K562 (cell line): ENCODE measurements at regions not wholly inside any gene's neighbourhood (a gene's known extent, or its start where the extent isn't known, plus 50 kb on each side); places are given as distances from the start of the nearest gene placed in this dataset.

Source experiments
- CHCHD3 ChIP-seq: fragments of 250-450 bp; sonication (Bioruptor Pico); IDR thresholded peaks from 2 replicates; pipeline ENCODE4 v2.1.2; 2022; ENCODE audit warnings: mild to moderate bottlenecking
- CREB1 ChIP-seq, 2 experiments: sonication (generic) in 1 of 2; formaldehyde crosslinking in 1 of 2; IDR thresholded peaks; 2 replicates each; pipeline versions ENCODE4 v1.6.1 to v1.8.0; 2012 to 2022; ENCODE audit warnings: inconsistent platforms in 1 of 2, mild to moderate bottlenecking in 1 of 2, missing genetic modification reagents in 1 of 2, moderate library complexity in 1 of 2
- CTCF ChIP-seq, 3 experiments: IDR thresholded peaks in 2 of 3; conservative IDR thresholded peaks in 1 of 3; 2 replicates each; pipeline ENCODE4 v1.5.1; 2011 to 2012; ENCODE audit warnings: low read length in 3 of 3, mild to moderate bottlenecking in 3 of 3, control low read depth in 2 of 3, improper control_type of control experiment in 1 of 3, inconsistent platforms in 1 of 3, low read depth in 1 of 3, mixed read lengths in 1 of 3, moderate library complexity in 1 of 3; ENCODE audit not compliant: insufficient read depth in 2 of 3
- FOS ChIP-seq: IDR thresholded peaks from 3 replicates; pipeline ENCODE4 v1.6.1; 2011; ENCODE audit not compliant: insufficient read length; ENCODE audit errors: extremely low read depth
- IRF2 ChIP-seq: sonication (generic); formaldehyde crosslinking; IDR thresholded peaks from 2 replicates; pipeline ENCODE4 v1.8.1; 2022; ENCODE audit warnings: mild to moderate bottlenecking, missing genetic modification reagents
- MTA2 ChIP-seq: fragments of 450-650 bp; IDR thresholded peaks from 2 replicates; pipeline ENCODE4 v1.6.1; 2016; ENCODE audit warnings: low read depth
- NFYB ChIP-seq: IDR thresholded peaks from 2 replicates; pipeline ENCODE4 v1.6.1; 2011; ENCODE audit warnings: mild to moderate bottlenecking, moderate library complexity; ENCODE audit not compliant: insufficient read length; ENCODE audit errors: extremely low read depth
- POLR2A ChIP-seq: fragments of 450-650 bp; conservative IDR thresholded peaks from 2 replicates; pipeline ENCODE4 v1.6.1; 2016
- PPARD ChIP-seq: fragments of 250-450 bp; sonication (Bioruptor Pico); IDR thresholded peaks from 2 replicates; pipeline ENCODE4 v1.8.0; 2022; ENCODE audit warnings: inconsistent platforms, mild to moderate bottlenecking, moderate library complexity
- ZNF347 ChIP-seq: fragments of 450-650 bp; formaldehyde crosslinking; IDR thresholded peaks from 2 replicates; pipeline ENCODE4 v1.4.0; 2020; ENCODE audit warnings: low read depth, mild to moderate bottlenecking, moderate library complexity
- TF ChIP-seq, protein P1 (sequence below), 2 experiments: fragments of 200-800 bp in 1 of 2; sonication (Bioruptor generic) in 1 of 2; sonication (generic) in 1 of 2; formaldehyde crosslinking in 1 of 2; IDR thresholded peaks in 1 of 2; conservative IDR thresholded peaks in 1 of 2; 2 replicates each; pipeline versions ENCODE4 v1.5.0 to v1.6.1; 2016 to 2020; ENCODE audit warnings: missing compliant biosample characterization in 1 of 2, missing genetic modification characterization in 1 of 2, missing genetic modification reagents in 1 of 2
- TF ChIP-seq, protein P2 (sequence below): sonication (generic); formaldehyde crosslinking; IDR thresholded peaks from 2 replicates; pipeline ENCODE4 v1.8.1; 2022; ENCODE audit warnings: missing genetic modification reagents

GRCh38 chr7:17054206-17054605 is 172.4 kb upstream of the AGR3 start:
- no peak for TF ChIP-seq POLR2A
- TF ChIP-seq NFYB, result no peak
- TF ChIP-seq CHCHD3 (CRISPR knock-in tag), result no peak
- no peak for TF ChIP-seq ZNF347
- no peak for TF ChIP-seq CTCF (IDR thresholded peaks at IDR 0.05 in 2 of 3, conservative IDR thresholded peaks at IDR 0.05 in 1 of 3; ENCODE audit: insufficient read depth in 2 of 3, low read depth in 1 of 3, low read length in 3 of 3)
- TF ChIP-seq, protein P1, sequence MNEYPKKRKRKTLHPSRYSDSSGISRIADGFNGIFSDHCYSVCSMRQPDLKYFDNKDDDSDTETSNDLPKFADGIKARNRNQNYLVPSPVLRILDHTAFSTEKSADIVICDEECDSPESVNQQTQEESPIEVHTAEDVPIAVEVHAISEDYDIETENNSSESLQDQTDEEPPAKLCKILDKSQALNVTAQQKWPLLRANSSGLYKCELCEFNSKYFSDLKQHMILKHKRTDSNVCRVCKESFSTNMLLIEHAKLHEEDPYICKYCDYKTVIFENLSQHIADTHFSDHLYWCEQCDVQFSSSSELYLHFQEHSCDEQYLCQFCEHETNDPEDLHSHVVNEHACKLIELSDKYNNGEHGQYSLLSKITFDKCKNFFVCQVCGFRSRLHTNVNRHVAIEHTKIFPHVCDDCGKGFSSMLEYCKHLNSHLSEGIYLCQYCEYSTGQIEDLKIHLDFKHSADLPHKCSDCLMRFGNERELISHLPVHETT (CRISPR knock-in tag; conservative IDR thresholded peaks at IDR 0.05 in 1 of 2, IDR thresholded peaks at IDR 0.05 in 1 of 2), result no peak
- no peak for TF ChIP-seq PPARD (CRISPR knock-in tag)
- TF ChIP-seq IRF2 (CRISPR knock-in tag), result no peak
- TF ChIP-seq MTA2, result no peak
- TF ChIP-seq FOS, result no peak
- no peak for TF ChIP-seq CREB1 (IDR thresholded peaks at IDR 0.05)
- no peak for TF ChIP-seq CREB1 (CRISPR knock-in tag; IDR thresholded peaks at IDR 0.05)
- TF ChIP-seq, protein P2, sequence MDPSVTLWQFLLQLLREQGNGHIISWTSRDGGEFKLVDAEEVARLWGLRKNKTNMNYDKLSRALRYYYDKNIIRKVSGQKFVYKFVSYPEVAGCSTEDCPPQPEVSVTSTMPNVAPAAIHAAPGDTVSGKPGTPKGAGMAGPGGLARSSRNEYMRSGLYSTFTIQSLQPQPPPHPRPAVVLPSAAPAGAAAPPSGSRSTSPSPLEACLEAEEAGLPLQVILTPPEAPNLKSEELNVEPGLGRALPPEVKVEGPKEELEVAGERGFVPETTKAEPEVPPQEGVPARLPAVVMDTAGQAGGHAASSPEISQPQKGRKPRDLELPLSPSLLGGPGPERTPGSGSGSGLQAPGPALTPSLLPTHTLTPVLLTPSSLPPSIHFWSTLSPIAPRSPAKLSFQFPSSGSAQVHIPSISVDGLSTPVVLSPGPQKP, result no peak
